ENCODE measurements at regions not wholly inside any gene's neighbourhood (a gene's known extent, or its start where the extent isn't known, plus 50 kb on each side); places are given as distances from the start of the nearest gene placed in this dataset.
A peak's percentile ranks its signal among the peaks of the same experiment; 100 is the strongest.

- DNase-seq (ENCODE audit: low read depth), result peak; percentile 99
- TF ChIP-seq, protein P1, sequence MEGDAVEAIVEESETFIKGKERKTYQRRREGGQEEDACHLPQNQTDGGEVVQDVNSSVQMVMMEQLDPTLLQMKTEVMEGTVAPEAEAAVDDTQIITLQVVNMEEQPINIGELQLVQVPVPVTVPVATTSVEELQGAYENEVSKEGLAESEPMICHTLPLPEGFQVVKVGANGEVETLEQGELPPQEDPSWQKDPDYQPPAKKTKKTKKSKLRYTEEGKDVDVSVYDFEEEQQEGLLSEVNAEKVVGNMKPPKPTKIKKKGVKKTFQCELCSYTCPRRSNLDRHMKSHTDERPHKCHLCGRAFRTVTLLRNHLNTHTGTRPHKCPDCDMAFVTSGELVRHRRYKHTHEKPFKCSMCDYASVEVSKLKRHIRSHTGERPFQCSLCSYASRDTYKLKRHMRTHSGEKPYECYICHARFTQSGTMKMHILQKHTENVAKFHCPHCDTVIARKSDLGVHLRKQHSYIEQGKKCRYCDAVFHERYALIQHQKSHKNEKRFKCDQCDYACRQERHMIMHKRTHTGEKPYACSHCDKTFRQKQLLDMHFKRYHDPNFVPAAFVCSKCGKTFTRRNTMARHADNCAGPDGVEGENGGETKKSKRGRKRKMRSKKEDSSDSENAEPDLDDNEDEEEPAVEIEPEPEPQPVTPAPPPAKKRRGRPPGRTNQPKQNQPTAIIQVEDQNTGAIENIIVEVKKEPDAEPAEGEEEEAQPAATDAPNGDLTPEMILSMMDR (IDR thresholded peaks at IDR 0.05; ENCODE audit: insufficient read depth, low read depth, low read length, missing control alignments), result peak; percentile 6
- H3K4me3 ChIP-seq (ENCODE audit: low read length), result no peak overlapping the region
Measured at GRCh38 chr20:10954137-10954840, 280.5 kb upstream of the JAG1 start.

DNA sequence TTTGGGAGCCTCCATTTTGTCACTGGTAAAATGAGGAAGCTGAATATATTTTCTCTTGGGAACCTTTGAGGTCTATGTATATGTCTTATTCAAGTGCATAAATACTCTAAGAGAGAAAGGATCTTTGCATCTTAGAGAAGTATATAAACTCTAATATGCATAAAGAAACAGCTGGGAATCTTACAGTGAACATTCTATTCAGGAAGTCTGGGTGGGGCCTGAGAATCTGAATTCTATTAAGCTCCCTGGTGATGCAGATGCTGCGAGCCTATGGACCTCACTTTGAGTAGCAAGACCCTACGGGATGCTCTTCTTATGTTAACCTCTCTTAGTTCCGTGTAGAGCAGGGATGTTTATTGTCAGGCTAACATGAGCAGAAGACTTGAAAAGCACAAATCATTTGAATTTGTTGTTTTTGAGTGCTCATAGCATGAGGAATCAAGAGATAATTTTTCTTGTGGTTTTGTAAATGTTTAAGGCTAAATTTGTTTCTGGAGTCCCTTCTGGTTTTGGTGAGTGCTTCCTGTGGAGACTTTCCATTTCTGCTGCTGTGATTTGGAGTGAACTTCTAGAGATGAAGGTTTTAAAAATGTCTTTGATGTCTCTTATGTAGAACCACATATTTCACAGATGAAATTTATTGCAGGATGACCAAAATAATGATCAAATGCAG lies 281.2 kb upstream of the JAG1 start:
- no peak for DNase-seq (ENCODE audit: low read depth)
- H3K4me3 ChIP-seq (ENCODE audit: low read length), result no peak overlapping the region
- TF ChIP-seq, protein P1 (IDR thresholded peaks at IDR 0.05; ENCODE audit: insufficient read depth, low read depth, low read length, missing control alignments), result no peak

GRCh38 chr20:10958279-10958678 lies 284.5 kb upstream of the JAG1 start:
- DNase-seq (ENCODE audit: low read depth), result no peak
- no peak overlapping the region for H3K4me3 ChIP-seq (ENCODE audit: low read length)
- TF ChIP-seq, protein P1 (IDR thresholded peaks at IDR 0.05; ENCODE audit: insufficient read depth, low read depth, low read length, missing control alignments), result no peak

DNA sequence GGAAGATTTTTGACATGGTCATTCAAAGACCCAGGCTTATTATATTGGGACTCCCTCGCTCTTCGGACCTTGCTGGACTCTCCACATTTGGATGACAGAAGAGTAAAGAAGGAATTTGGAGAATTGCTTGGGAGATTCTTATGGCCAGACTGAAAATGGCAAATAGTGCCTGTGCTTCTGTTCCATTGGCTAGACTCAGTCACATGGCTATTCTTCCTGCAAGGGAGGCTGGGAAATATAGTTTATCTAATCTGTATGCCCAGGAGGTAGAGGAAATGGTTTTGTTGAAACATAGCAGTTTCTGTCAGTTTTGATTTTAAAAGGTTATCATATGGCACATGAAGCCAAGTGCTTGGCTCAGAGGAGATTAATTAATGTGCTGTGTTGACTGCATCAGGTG lies 286.6 kb upstream of the JAG1 start:
- TF ChIP-seq, protein P1 (IDR thresholded peaks at IDR 0.05; ENCODE audit: insufficient read depth, low read depth, low read length, missing control alignments), result no peak
- no peak overlapping the region for H3K4me3 ChIP-seq (ENCODE audit: low read length)
- DNase-seq (ENCODE audit: low read depth), result no peak

GRCh38 chr20:10961651-10962288 lies 288.0 kb upstream of the JAG1 start:
- TF ChIP-seq, protein P1 (IDR thresholded peaks at IDR 0.05; ENCODE audit: insufficient read depth, low read depth, low read length, missing control alignments), result no peak
- DNase-seq (ENCODE audit: low read depth), result no peak
- H3K4me3 ChIP-seq (ENCODE audit: low read length), result no peak overlapping the region

GRCh38 chr20:10962937-10963336 lies 289.1 kb upstream of the JAG1 start:
- no peak overlapping the region for H3K4me3 ChIP-seq (ENCODE audit: low read length)
- DNase-seq (ENCODE audit: low read depth), result no peak
- TF ChIP-seq, protein P1 (IDR thresholded peaks at IDR 0.05; ENCODE audit: insufficient read depth, low read depth, low read length, missing control alignments), result no peak

All from epithelial cell of esophagus (primary cell).